HepG2 (cell line): ENCODE measurements at regions not wholly inside any gene's neighbourhood (a gene's known extent, or its start where the extent isn't known, plus 50 kb on each side); places are given as distances from the start of the nearest gene placed in this dataset.

Experiments
- ASH2L ChIP-seq: fragments of 300-600, 200-600 bp; sonication (generic); IDR thresholded peaks from 2 replicates; pipeline ENCODE4 v1.7.0; 2017; ENCODE audit warnings: low read depth, mild to moderate bottlenecking, moderate library complexity, mixed read lengths, low read length; ENCODE audit not compliant: insufficient read length
- CREB1 ChIP-seq, 2 experiments: fragments of 450-650 bp in 1 of 2; IDR thresholded peaks; 2 replicates each; pipeline ENCODE4 v1.6.1; 2016 to 2017; ENCODE audit warnings: control low read depth in 1 of 2, mild to moderate bottlenecking in 1 of 2, missing compliant biosample characterization in 1 of 2, missing genetic modification characterization in 1 of 2
- EHMT2 ChIP-seq: fragments of 200-600 bp; sonication (generic); IDR thresholded peaks from 2 replicates; pipeline ENCODE4 v1.7.0; 2017; ENCODE audit warnings: antibody characterized with exemption, low read depth, low read length, borderline replicate concordance
- EZH2 ChIP-seq: conservative IDR thresholded peaks from 2 replicates; pipeline ENCODE4 v1.6.1; 2012; ENCODE audit warnings: mild to moderate bottlenecking, low read depth, low read length, moderate library complexity
- HNF4A ChIP-seq: sonication (generic); formaldehyde crosslinking; IDR thresholded peaks from 2 replicates; pipeline ENCODE4 v1.4.0; 2020; ENCODE audit warnings: missing genetic modification reagents
- POLR2AphosphoS5 ChIP-seq: IDR thresholded peaks from 2 replicates; pipeline ENCODE4 v1.6.1; 2012; ENCODE audit warnings: low read depth, low read length
- SP2 ChIP-seq: sonication (generic); formaldehyde crosslinking; IDR thresholded peaks from 2 replicates; pipeline ENCODE4 v1.5.1; 2020; ENCODE audit warnings: mild to moderate bottlenecking, missing genetic modification reagents
- TRIM24 ChIP-seq: sonication (generic); formaldehyde crosslinking; IDR thresholded peaks from 2 replicates; pipeline ENCODE4 v1.8.0; 2022; ENCODE audit warnings: mild to moderate bottlenecking, missing genetic modification reagents
- ZSCAN29 ChIP-seq: sonication (generic); formaldehyde crosslinking; conservative IDR thresholded peaks from 2 replicates; pipeline ENCODE4 v1.4.0; 2020; ENCODE audit warnings: mild to moderate bottlenecking, missing genetic modification reagents
- TF ChIP-seq, protein P1 (sequence below): sonication (generic); formaldehyde crosslinking; IDR thresholded peaks from 2 replicates; pipeline ENCODE4 v1.5.0; 2020; ENCODE audit warnings: mild to moderate bottlenecking, missing genetic modification reagents, moderate library complexity

DNA sequence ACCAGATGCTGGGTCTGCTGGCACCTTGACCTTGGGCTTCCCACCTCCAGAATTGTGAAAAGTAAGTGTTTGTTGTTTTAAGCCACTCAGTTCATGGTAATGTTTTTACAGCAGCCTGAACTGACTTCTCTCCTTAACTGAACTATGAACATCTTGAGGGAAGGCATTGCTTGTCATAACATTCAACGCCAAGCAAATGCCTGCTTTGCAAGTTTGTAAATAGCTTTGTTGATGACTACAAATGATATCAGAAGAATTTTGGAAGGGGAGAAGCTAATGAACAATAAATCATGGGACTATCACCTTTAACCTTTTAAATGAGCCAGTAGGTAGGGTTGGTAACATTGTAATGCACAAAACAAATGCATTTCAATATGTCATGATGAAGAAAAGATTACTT is 402.4 kb upstream of the ADARB2 start:
- TF ChIP-seq ASH2L (no peak), HNF4A (CRISPR knock-in tag) (no peak), ZSCAN29 (CRISPR knock-in tag) (no peak), EZH2 (no peak), TRIM24 (CRISPR knock-in tag) (no peak), EHMT2 (no peak), POLR2AphosphoS5 (no peak), CREB1 (IDR thresholded peaks at IDR 0.05) (no peak), CREB1 (CRISPR knock-in tag; IDR thresholded peaks at IDR 0.05) (no peak), SP2 (CRISPR knock-in tag) (no peak)
- TF ChIP-seq, protein P1, sequence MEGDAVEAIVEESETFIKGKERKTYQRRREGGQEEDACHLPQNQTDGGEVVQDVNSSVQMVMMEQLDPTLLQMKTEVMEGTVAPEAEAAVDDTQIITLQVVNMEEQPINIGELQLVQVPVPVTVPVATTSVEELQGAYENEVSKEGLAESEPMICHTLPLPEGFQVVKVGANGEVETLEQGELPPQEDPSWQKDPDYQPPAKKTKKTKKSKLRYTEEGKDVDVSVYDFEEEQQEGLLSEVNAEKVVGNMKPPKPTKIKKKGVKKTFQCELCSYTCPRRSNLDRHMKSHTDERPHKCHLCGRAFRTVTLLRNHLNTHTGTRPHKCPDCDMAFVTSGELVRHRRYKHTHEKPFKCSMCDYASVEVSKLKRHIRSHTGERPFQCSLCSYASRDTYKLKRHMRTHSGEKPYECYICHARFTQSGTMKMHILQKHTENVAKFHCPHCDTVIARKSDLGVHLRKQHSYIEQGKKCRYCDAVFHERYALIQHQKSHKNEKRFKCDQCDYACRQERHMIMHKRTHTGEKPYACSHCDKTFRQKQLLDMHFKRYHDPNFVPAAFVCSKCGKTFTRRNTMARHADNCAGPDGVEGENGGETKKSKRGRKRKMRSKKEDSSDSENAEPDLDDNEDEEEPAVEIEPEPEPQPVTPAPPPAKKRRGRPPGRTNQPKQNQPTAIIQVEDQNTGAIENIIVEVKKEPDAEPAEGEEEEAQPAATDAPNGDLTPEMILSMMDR (CRISPR knock-in tag) = no peak
